Osteoblast (primary cell): ENCODE measurements at regions not wholly inside any gene's neighbourhood (a gene's known extent, or its start where the extent isn't known, plus 50 kb on each side); places are given as distances from the start of the nearest gene placed in this dataset.

Experiments used
- DNase-seq: peaks from one replicate; pipeline ENCODE4 v3.0.0; 2011; ENCODE audit warnings: low spot score, mixed read lengths; ENCODE audit not compliant: insufficient read length; ENCODE audit errors: missing footprints
- H2AFZ ChIP-seq: 2 replicates; pipeline ENCODE4 v1.6.0; 2011; ENCODE audit warnings: mild to moderate bottlenecking, low read length
- H3K27ac ChIP-seq: 2 replicates; pipeline ENCODE4 v1.5.1; 2011; ENCODE audit warnings: mild to moderate bottlenecking, low read depth, low read length, moderate library complexity
- H3K27me3 ChIP-seq: 2 replicates; pipeline ENCODE4 v1.6.0; 2012; ENCODE audit warnings: mild to moderate bottlenecking, control low read depth, inconsistent platforms, low read length, moderate library complexity; ENCODE audit not compliant: insufficient read depth
- H3K36me3 ChIP-seq: 2 replicates; pipeline ENCODE4 v1.5.1; 2011; ENCODE audit warnings: mild to moderate bottlenecking, low read length, control low read depth, moderate library complexity; ENCODE audit not compliant: insufficient read depth
- H3K4me1 ChIP-seq: 2 replicates; pipeline ENCODE4 v1.5.1; 2011; ENCODE audit warnings: mild to moderate bottlenecking, low read length, control low read depth, moderate library complexity; ENCODE audit not compliant: insufficient read depth
- H3K4me2 ChIP-seq: 2 replicates; pipeline ENCODE4 v1.6.0; 2011; ENCODE audit warnings: mild to moderate bottlenecking, low read length; ENCODE audit not compliant: insufficient read depth
- H3K4me3 ChIP-seq: fragments of 200-600 bp; sonication (generic); 3 replicates; pipeline ENCODE4 v1.5.1; 2012; ENCODE audit warnings: mild to moderate bottlenecking, low read length, inconsistent platforms; ENCODE audit not compliant: insufficient read depth
- H3K79me2 ChIP-seq: 2 replicates; pipeline ENCODE4 v1.6.0; 2012; ENCODE audit warnings: mild to moderate bottlenecking, low read length, control low read depth, inconsistent platforms; ENCODE audit not compliant: insufficient read depth
- H3K9me3 ChIP-seq: 2 replicates; pipeline ENCODE4 v1.5.1; 2011; ENCODE audit warnings: low read depth, low read length, control low read depth
- H4K20me1 ChIP-seq: 2 replicates; pipeline ENCODE4 v1.6.0; 2012; ENCODE audit warnings: mild to moderate bottlenecking, low read length, control low read depth; ENCODE audit not compliant: insufficient read depth
- CTCF ChIP-seq: IDR thresholded peaks from 2 replicates; pipeline ENCODE4 v1.5.1; 2011; ENCODE audit warnings: mild to moderate bottlenecking, low read depth, low read length, moderate library complexity; ENCODE audit errors: extremely low read depth

GRCh38 chr9:82637368-82637767 lies 425.6 kb downstream of the RASEF start:
- Histone ChIP-seq H3K27me3 (no peaks in the 10 kb centered on the region), H3K36me3 (no peaks in the 10 kb centered on the region), H3K79me2 (no peaks in the 10 kb centered on the region), H2AFZ (no peak overlapping the region), H3K4me3 (no peak overlapping the region), H3K4me1 (no peaks in the 10 kb centered on the region), H4K20me1 (no peaks in the 10 kb centered on the region), H3K9me3 (no peaks in the 10 kb centered on the region), H3K4me2 (no peak overlapping the region), H3K27ac (no peak overlapping the region)
- DNase-seq: no peak
- TF ChIP-seq CTCF: no peak

- Histone ChIP-seq H3K9me3 (no peaks in the 10 kb centered on the region), H3K36me3 (no peaks in the 10 kb centered on the region), H3K4me3 (no peak overlapping the region), H4K20me1 (no peaks in the 10 kb centered on the region), H3K27me3 (no peaks in the 10 kb centered on the region), H3K27ac (no peak overlapping the region), H3K79me2 (no peaks in the 10 kb centered on the region), H3K4me1 (no peaks in the 10 kb centered on the region), H3K4me2 (no peak overlapping the region), H2AFZ (no peak overlapping the region)
- TF ChIP-seq CTCF: no peak
- DNase-seq: no peak
Measured at GRCh38 chr9:82645600-82645999, 417.3 kb downstream of the RASEF start.

- H3K27me3 ChIP-seq: no peaks in the 10 kb centered on the region
- H4K20me1 ChIP-seq: no peaks in the 10 kb centered on the region
- no peak for TF ChIP-seq CTCF
- no peak overlapping the region for H3K4me2 ChIP-seq
- no peak overlapping the region for H3K27ac ChIP-seq
- no peaks in the 10 kb centered on the region for H3K79me2 ChIP-seq
- H3K9me3 ChIP-seq: no peaks in the 10 kb centered on the region
- H2AFZ ChIP-seq: no peak overlapping the region
- no peak overlapping the region for H3K4me3 ChIP-seq
- H3K36me3 ChIP-seq: no peaks in the 10 kb centered on the region
- no peak for DNase-seq
- no peaks in the 10 kb centered on the region for H3K4me1 ChIP-seq
Measured at GRCh38 chr9:82650368-82650767, 412.6 kb downstream of the RASEF start.

- no peaks in the 10 kb centered on the region for H4K20me1 ChIP-seq
- H3K4me3 ChIP-seq: no peak overlapping the region
- no peaks in the 10 kb centered on the region for H3K4me1 ChIP-seq
- no peak overlapping the region for H3K4me2 ChIP-seq
- no peaks in the 10 kb centered on the region for H3K36me3 ChIP-seq
- no peaks in the 10 kb centered on the region for H3K9me3 ChIP-seq
- DNase-seq: no peak
- H3K79me2 ChIP-seq: no peaks in the 10 kb centered on the region
- no peaks in the 10 kb centered on the region for H3K27me3 ChIP-seq
- TF ChIP-seq CTCF: no peak
- no peak overlapping the region for H3K27ac ChIP-seq
- no peak overlapping the region for H2AFZ ChIP-seq
Measured at GRCh38 chr9:82651474-82651873, 411.5 kb downstream of the RASEF start.
